ENCODE measurements at regions not wholly inside any gene's neighbourhood (a gene's known extent, or its start where the extent isn't known, plus 50 kb on each side); places are given as distances from the start of the nearest gene placed in this dataset.
"Not testable (repeated sequence)": the region's sequence is repeated elsewhere in the genome, so short reads cannot be mapped to it uniquely, and the experiment has no call there.

DNA sequence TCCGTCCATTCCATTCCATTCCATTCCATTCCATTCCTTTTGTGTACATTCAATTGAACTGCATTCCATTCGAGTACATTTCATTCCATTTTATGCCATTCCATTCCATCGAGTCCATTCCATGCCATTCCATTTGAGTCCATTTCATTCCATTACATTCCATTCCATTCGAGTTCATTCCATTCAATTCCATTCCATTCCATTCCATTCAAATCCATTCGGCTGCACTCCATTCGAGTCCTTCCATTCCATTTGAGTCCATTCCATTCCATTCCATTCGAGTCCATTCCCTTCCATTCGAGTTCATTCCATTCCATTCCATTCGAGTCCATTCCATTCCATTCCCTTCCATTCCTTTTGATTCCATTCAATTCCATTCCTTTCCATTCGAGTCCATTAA, 4800.6 kb upstream of the OR11H1 start:
- H3K9me3 Mint-ChIP-seq: peaks cover 70% of the 10 kb centered on the region

GRCh38 chr22:10729979-10730378, 4798.0 kb upstream of the OR11H1 start:
- H3K27me3 Mint-ChIP-seq, H3K27ac Mint-ChIP-seq, H3K4me1 Mint-ChIP-seq, H3K4me3 Mint-ChIP-seq: not testable (repeated sequence)
- peaks cover 56% of the 10 kb centered on the region for H3K9me3 Mint-ChIP-seq
- H3K36me3 Mint-ChIP-seq: peaks cover 36% of the 10 kb centered on the region

More for the DNA sequence above, 4800.6 kb upstream of the OR11H1 start:
- Mint-ChIP-seq H3K36me3 (peaks cover 46% of the 10 kb centered on the region), H3K27me3 (no peaks in the 10 kb centered on the region), H3K27ac (no peak overlapping the region), H3K4me1 (no peaks in the 10 kb centered on the region), H3K4me3 (no peak overlapping the region)

DNA sequence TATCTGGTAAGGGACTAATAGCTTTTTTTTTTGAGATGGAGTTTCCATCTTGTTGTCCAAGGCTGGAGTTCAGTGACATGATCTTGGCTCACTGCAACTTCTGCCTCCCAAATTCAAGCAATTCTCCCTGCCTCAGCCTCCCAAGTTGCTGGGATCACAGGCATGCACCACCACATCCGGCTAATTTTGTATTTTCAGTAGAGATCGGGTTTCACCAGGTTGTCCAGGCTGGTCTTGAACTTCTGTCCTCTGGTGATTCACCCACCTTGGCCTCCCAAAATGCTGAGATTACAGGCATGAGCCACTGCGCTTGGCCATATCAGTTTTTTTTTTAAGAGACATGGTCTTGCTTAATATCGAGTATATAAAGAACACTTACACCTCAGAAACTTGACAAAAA, 4797.3 kb upstream of the OR11H1 start:
- Mint-ChIP-seq H3K9me3 (peaks cover 56% of the 10 kb centered on the region), H3K36me3 (peaks cover 36% of the 10 kb centered on the region)
- not testable (repeated sequence) for H3K27me3 Mint-ChIP-seq, H3K4me1 Mint-ChIP-seq, H3K27ac Mint-ChIP-seq, H3K4me3 Mint-ChIP-seq

GRCh38 chr22:10731246-10731974, 4796.6 kb upstream of the OR11H1 start:
- H3K9me3 Mint-ChIP-seq: peaks cover 55% of the 10 kb centered on the region
- H3K27ac Mint-ChIP-seq, H3K4me3 Mint-ChIP-seq, H3K4me1 Mint-ChIP-seq, H3K27me3 Mint-ChIP-seq: not testable (repeated sequence)
- peaks cover 36% of the 10 kb centered on the region for H3K36me3 Mint-ChIP-seq

DNA sequence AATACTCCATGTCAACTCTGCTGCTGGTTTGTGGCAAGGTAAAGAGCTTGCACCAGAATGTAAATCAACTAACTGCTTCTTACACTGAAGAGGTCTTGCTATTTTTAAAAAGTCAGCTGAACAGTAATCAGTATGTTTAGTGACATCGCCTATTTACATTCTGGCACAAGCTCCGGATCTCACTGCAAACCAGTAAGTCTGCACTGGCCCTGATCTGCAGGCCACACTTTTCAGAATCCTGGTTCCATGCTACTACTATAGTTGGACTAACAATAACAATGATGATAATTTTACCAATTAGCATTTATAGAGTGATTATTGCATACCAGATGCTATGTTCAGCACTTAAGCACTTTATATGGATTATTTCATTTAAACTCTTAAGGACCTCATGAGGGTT, 4792.9 kb upstream of the OR11H1 start:
- H3K27ac Mint-ChIP-seq, H3K27me3 Mint-ChIP-seq, H3K4me3 Mint-ChIP-seq, H3K36me3 Mint-ChIP-seq, H3K4me1 Mint-ChIP-seq: not testable (repeated sequence)
- peaks cover 48% of the 10 kb centered on the region for H3K9me3 Mint-ChIP-seq

DNA sequence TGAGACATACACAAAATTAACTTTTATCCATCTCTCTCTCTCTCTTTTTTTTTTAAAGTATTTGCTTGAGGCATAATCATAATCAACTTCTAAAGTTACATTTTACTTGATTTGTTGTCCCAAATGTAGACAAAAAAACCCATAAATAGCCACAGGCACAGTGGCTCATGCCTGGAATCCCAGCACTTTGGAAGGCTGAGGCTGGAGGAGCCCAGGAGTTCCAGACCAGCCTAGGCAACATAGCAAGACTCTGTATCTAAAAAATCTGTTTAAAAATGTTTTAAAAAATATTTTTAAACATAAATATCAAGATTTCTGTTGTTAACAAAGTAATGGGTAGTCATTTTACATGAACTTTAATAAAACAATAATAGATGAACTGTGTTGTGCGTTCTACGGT, 4791.1 kb upstream of the OR11H1 start:
- H3K4me3 Mint-ChIP-seq, H3K27me3 Mint-ChIP-seq, H3K36me3 Mint-ChIP-seq, H3K4me1 Mint-ChIP-seq, H3K27ac Mint-ChIP-seq: not testable (repeated sequence)
- H3K9me3 Mint-ChIP-seq: peaks cover 48% of the 10 kb centered on the region

- H3K36me3 Mint-ChIP-seq, H3K4me3 Mint-ChIP-seq, H3K4me1 Mint-ChIP-seq, H3K27me3 Mint-ChIP-seq, H3K27ac Mint-ChIP-seq: not testable (repeated sequence)
- peaks cover 44% of the 10 kb centered on the region for H3K9me3 Mint-ChIP-seq
Observed at GRCh38 chr22:10737931-10738330, 4790.1 kb upstream of the OR11H1 start.

DNA sequence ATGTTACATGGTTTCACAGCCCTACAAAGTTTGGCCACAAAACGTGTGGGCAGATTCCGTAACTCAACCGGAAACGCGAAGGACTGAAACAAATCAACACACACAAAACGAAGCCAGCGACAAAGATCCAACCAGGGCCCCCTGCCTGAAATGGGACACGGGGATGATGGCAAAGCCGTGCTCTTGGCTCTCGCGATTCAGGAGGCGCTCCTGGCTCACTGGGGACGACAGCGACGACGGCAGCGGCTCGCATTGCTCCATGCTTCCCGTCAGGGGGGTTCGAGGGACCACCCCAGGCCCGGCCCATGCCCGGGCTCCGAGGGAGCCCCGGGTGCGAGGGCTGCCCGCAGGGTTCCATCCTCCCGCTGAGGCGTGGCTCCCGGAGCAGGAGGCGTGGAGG, 4786.8 kb upstream of the OR11H1 start:
- Mint-ChIP-seq H3K36me3 (peaks cover 3% of the 10 kb centered on the region), H3K27ac (no peak overlapping the region), H3K4me3 (no peak overlapping the region), H3K27me3 (no peaks in the 10 kb centered on the region), H3K9me3 (peaks cover 53% of the 10 kb centered on the region), H3K4me1 (no peaks in the 10 kb centered on the region)

GRCh38 chr22:10741776-10742630, 4786.0 kb upstream of the OR11H1 start:
- not testable (repeated sequence) for H3K36me3 Mint-ChIP-seq, H3K4me3 Mint-ChIP-seq, H3K27ac Mint-ChIP-seq, H3K27me3 Mint-ChIP-seq, H3K4me1 Mint-ChIP-seq
- H3K9me3 Mint-ChIP-seq: peaks cover 49% of the 10 kb centered on the region

DNA sequence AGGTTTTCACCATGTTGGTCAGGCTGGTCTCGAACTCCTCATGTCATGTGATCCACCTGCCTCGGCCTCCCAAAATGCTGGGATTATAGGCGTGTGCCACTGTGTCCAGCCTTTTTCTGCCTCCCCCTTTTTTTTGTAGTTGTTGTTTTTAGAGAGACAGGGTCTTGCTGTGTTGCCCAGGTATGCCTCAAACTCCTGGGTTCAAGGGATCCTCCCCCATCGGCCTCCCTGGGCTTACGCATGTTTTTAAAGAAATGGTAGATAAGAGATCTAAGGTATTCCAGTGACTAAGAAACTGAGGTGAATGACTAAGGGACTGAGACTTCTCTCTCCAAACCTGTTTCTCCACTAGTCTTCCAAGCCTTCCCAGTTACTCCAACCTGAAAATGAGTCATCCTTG, 4781.6 kb upstream of the OR11H1 start:
- H3K27me3 Mint-ChIP-seq, H3K4me1 Mint-ChIP-seq, H3K27ac Mint-ChIP-seq, H3K4me3 Mint-ChIP-seq, H3K36me3 Mint-ChIP-seq: not testable (repeated sequence)
- peaks cover 24% of the 10 kb centered on the region for H3K9me3 Mint-ChIP-seq

GRCh38 chr22:10747227-10747626, 4780.8 kb upstream of the OR11H1 start:
- not testable (repeated sequence) for H3K27me3 Mint-ChIP-seq

DNA sequence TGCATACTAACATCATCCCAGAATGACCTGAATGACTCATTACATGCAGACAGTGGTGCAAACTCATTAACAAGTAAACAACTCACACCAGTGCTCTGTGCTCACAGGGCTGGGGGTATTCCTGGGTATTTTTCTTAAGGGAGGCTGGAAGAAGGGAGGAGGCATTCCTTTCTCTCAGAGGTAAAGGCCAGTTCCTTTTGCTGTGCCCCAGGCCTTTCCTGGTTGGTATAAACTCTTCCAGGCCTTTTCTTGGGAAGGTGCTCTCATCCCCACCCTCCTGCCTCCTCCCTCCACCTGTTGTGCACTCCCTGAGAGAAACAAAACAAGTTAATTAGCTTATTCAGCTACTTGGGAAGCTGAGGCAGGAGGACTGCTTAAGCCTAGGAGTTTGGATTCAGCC, 4779.2 kb upstream of the OR11H1 start:
- not testable (repeated sequence) for H3K27me3 Mint-ChIP-seq, H3K27ac Mint-ChIP-seq, H3K4me1 Mint-ChIP-seq, H3K4me3 Mint-ChIP-seq, H3K36me3 Mint-ChIP-seq
- H3K9me3 Mint-ChIP-seq: peaks cover 24% of the 10 kb centered on the region

More at GRCh38 chr22:10747227-10747626, 4780.8 kb upstream of the OR11H1 start:
- H3K36me3 Mint-ChIP-seq, H3K27ac Mint-ChIP-seq, H3K4me3 Mint-ChIP-seq, H3K4me1 Mint-ChIP-seq: not testable (repeated sequence)
- peaks cover 24% of the 10 kb centered on the region for H3K9me3 Mint-ChIP-seq

- H3K4me3 Mint-ChIP-seq, H3K27ac Mint-ChIP-seq, H3K27me3 Mint-ChIP-seq, H3K4me1 Mint-ChIP-seq, H3K36me3 Mint-ChIP-seq: not testable (repeated sequence)
- H3K9me3 Mint-ChIP-seq: peaks cover 21% of the 10 kb centered on the region
Observed at GRCh38 chr22:10749423-10749822, 4778.6 kb upstream of the OR11H1 start.

DNA sequence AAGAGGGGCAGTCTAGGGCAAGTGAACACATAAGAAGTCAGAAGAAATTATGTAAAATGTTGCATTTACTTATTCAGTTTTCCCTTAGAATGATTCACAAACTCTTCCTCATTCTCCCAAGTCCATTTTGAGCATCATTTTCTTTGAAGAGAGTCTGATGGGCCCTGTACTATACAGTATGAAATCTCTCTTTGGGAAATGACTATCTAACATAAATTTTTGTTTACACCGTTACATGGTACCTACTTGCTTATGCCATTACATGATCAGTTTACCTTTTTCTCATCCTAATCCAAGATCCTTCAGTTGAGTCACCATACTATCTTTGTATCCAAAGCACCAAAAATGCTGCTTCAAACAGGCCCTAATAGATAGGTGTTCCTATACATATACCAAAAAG, 4774.4 kb upstream of the OR11H1 start:
- H3K27ac Mint-ChIP-seq, H3K27me3 Mint-ChIP-seq, H3K4me3 Mint-ChIP-seq, H3K4me1 Mint-ChIP-seq, H3K36me3 Mint-ChIP-seq: not testable (repeated sequence)
- H3K9me3 Mint-ChIP-seq: peaks cover 35% of the 10 kb centered on the region

GRCh38 chr22:10755350-10755749, 4772.6 kb upstream of the OR11H1 start:
- not testable (repeated sequence) for H3K27ac Mint-ChIP-seq, H3K27me3 Mint-ChIP-seq, H3K4me1 Mint-ChIP-seq, H3K4me3 Mint-ChIP-seq, H3K36me3 Mint-ChIP-seq
- peaks cover 26% of the 10 kb centered on the region for H3K9me3 Mint-ChIP-seq

DNA sequence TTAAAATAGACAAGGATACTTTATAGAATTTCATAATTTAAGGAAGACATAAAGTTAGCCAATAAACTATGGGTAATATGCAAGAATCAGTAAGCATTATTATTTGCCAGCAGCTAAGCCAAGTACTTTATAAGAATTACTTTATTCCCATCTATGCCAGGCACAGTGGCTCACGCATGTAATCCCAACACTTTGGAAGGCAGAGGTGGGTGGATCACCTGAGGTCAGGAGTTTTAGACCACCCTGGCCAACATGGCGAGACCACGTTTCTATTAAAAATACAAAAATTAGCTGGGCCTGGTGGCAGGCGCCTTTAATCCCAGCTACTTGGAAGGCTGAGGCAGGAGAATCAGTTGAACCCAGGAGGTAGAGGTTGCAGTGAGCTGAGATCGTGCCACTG, 4767.6 kb upstream of the OR11H1 start:
- H3K27ac Mint-ChIP-seq, H3K4me1 Mint-ChIP-seq: not testable (repeated sequence)
- H3K9me3 Mint-ChIP-seq: peaks cover 32% of the 10 kb centered on the region

GRCh38 chr22:10766320-10766719, 4761.7 kb upstream of the OR11H1 start:
- H3K27ac Mint-ChIP-seq, H3K27me3 Mint-ChIP-seq, H3K4me3 Mint-ChIP-seq, H3K36me3 Mint-ChIP-seq, H3K4me1 Mint-ChIP-seq: not testable (repeated sequence)
- H3K9me3 Mint-ChIP-seq: peaks cover 42% of the 10 kb centered on the region

More for the DNA sequence above, 4767.6 kb upstream of the OR11H1 start:
- not testable (repeated sequence) for H3K36me3 Mint-ChIP-seq, H3K27me3 Mint-ChIP-seq, H3K4me3 Mint-ChIP-seq

All from activated naive CD4-positive, alpha-beta T cell treated with anti-CD3 and anti-CD28 coated beads, Interleukin-2, amount 50 U/mL, for 24 hours (primary cell).